Liver (tissue), 8 donors: ENCODE measurements at regions not wholly inside any gene's neighbourhood (a gene's known extent, or its start where the extent isn't known, plus 50 kb on each side); places are given as distances from the start of the nearest gene placed in this dataset.

Experiments used
- DNase-seq: peaks from one replicate; pipeline ENCODE4 v3.0.0-alpha.2; 2017; ENCODE audit warnings: low spot score
- H3K27ac ChIP-seq, 2 donors: one replicate each; pipeline ENCODE4 v1.7.0; 2013; ENCODE audit warnings: inconsistent platforms in 2 of 2, low read length in 2 of 2, control low read depth in 1 of 2, low read depth in 1 of 2, mild to moderate bottlenecking in 1 of 2
- H3K27me3 ChIP-seq, 4 donors: one replicate each; pipeline versions ENCODE4 v1.6.1 to v1.7.0; 2013; ENCODE audit warnings: low read length in 3 of 4, inconsistent platforms in 1 of 4, mild to moderate bottlenecking in 1 of 4, moderate library complexity in 1 of 4; ENCODE audit not compliant: control insufficient read depth in 4 of 4, insufficient read depth in 4 of 4
- H3K36me3 ChIP-seq, 4 donors: one replicate each; pipeline versions ENCODE4 v1.6.1 to v1.7.0; 2013; ENCODE audit warnings: low read length in 3 of 4, mild to moderate bottlenecking in 3 of 4, low read depth in 1 of 4, moderate library complexity in 1 of 4; ENCODE audit not compliant: control insufficient read depth in 4 of 4, insufficient read depth in 3 of 4
- H3K4me1 ChIP-seq, 4 donors: one replicate each; pipeline versions ENCODE4 v1.6.1 to v1.7.0; 2013; ENCODE audit warnings: low read length in 3 of 4, mild to moderate bottlenecking in 3 of 4, moderate library complexity in 1 of 4; ENCODE audit not compliant: control insufficient read depth in 4 of 4, insufficient read depth in 4 of 4
- H3K4me3 ChIP-seq, 3 donors: one replicate each; pipeline versions ENCODE4 v1.6.1 to v1.7.0; 2013; ENCODE audit warnings: low read length in 3 of 3, control low read depth in 1 of 3, low read depth in 1 of 3, mild to moderate bottlenecking in 1 of 3
- H3K9ac ChIP-seq, 2 donors: one replicate each; pipeline ENCODE4 v1.7.0; 2013; ENCODE audit warnings: low read length in 2 of 2, mild to moderate bottlenecking in 2 of 2, moderate library complexity in 2 of 2, control low read depth in 1 of 2, low read depth in 1 of 2
- H3K9me3 ChIP-seq, 4 donors: one replicate each; pipeline versions ENCODE4 v1.6.1 to v1.7.0; 2013; ENCODE audit warnings: low read length in 3 of 4; ENCODE audit not compliant: control insufficient read depth in 4 of 4
- EGR1 ChIP-seq, 2 donors: IDR thresholded peaks; 2 replicates each; pipeline ENCODE4 v1.6.1; 2016 to 2018; ENCODE audit warnings: antibody characterized with exemption in 2 of 2, low read depth in 2 of 2
- FOXA1 ChIP-seq: IDR thresholded peaks from 2 replicates; pipeline ENCODE4 v1.6.1; 2016; ENCODE audit warnings: antibody characterized with exemption
- GABPA ChIP-seq, 2 donors: IDR thresholded peaks in 1 of 2; conservative IDR thresholded peaks in 1 of 2; 2 replicates each; pipeline ENCODE4 v1.6.1; 2016; ENCODE audit warnings: antibody characterized with exemption in 2 of 2, mild to moderate bottlenecking in 1 of 2, moderate library complexity in 1 of 2
- HNF4A ChIP-seq, 2 donors: conservative IDR thresholded peaks; 2 replicates each; pipeline ENCODE4 v1.6.1; 2016; ENCODE audit warnings: antibody characterized with exemption in 2 of 2, mild to moderate bottlenecking in 2 of 2
- HNF4G ChIP-seq: IDR thresholded peaks from 2 replicates; pipeline ENCODE4 v1.6.1; 2016; ENCODE audit warnings: antibody characterized with exemption
- JUND ChIP-seq, 2 donors: IDR thresholded peaks; 2 replicates each; pipeline ENCODE4 v1.6.1; 2016; ENCODE audit warnings: antibody characterized with exemption in 2 of 2
- NR2F2 ChIP-seq: IDR thresholded peaks from 2 replicates; pipeline ENCODE4 v1.6.1; 2016; ENCODE audit warnings: antibody characterized with exemption
- RAD21 ChIP-seq, 2 donors: IDR thresholded peaks; 2 replicates each; pipeline ENCODE4 v1.6.1; 2016; ENCODE audit warnings: antibody characterized with exemption in 2 of 2, mild to moderate bottlenecking in 2 of 2
- RXRA ChIP-seq, 2 donors: IDR thresholded peaks; 2 replicates each; pipeline ENCODE4 v1.6.1; 2017 to 2018; ENCODE audit warnings: antibody characterized with exemption in 2 of 2, mild to moderate bottlenecking in 1 of 2
- SP1 ChIP-seq: IDR thresholded peaks from 2 replicates; pipeline ENCODE4 v1.6.1; 2018; ENCODE audit warnings: antibody characterized with exemption, mild to moderate bottlenecking
- TAF1 ChIP-seq: conservative IDR thresholded peaks from 2 replicates; pipeline ENCODE4 v1.6.1; 2016; ENCODE audit warnings: antibody characterized with exemption, mild to moderate bottlenecking
- WGBS: extraction: QIAGEN DNeasy Blood & Tissue Kit; methylation state at CpG from one replicate; pipeline ENCODE4 v1.1.7; 2013; 5-methylcytosine and 5-hydroxymethylcytosine counted together
- TF ChIP-seq, protein P1 (sequence below): IDR thresholded peaks from 2 replicates; pipeline ENCODE4 v1.6.1; 2016; ENCODE audit warnings: antibody characterized with exemption, mild to moderate bottlenecking
- TF ChIP-seq, protein P2 (sequence below): IDR thresholded peaks from 2 replicates; pipeline ENCODE4 v1.6.1; 2016; ENCODE audit warnings: antibody characterized with exemption
- TF ChIP-seq, protein P3 (sequence below): fragments of 150-350 bp; IDR thresholded peaks from 2 replicates; pipeline ENCODE4 v1.5.1; 2017; ENCODE audit warnings: improper control_type of control experiment, low read depth, low read length; ENCODE audit not compliant: missing input control
- donor health status: healthy.
- donor health status: healthy.
- donor health status: healthy.
- donor health status: healthy.
- donor health status: healthy.

DNA sequence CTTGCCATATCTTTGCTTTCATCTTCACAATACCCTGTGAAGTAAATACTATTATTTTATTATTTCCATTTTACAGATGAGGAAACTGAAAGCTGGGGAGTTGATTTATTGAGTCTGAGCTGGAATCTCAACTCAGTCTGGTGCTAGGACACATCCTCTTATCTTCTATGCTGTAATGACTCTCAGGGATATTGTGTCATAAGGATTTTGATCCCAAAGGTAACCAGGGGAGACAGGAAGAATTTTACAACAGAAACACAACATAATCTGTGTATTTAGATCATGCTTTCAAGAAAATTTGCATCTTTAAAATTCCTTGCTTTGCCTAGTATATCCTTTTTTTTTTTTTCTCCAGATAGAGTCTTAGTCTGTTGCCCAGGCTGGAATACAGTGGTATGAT lies 123.3 kb upstream of the BTG1 start:
- Histone ChIP-seq H3K27me3 (no peaks in the 10 kb centered on the region), H3K27ac (no peak overlapping the region), H3K36me3 (no peaks in the 10 kb centered on the region), H3K4me1 (no peaks in the 10 kb centered on the region), H3K9ac (no peak overlapping the region), H3K4me3 (no peak overlapping the region), H3K9me3 (no peaks in the 10 kb centered on the region)
- no peak for DNase-seq
- TF ChIP-seq FOXA1: no peak
- TF ChIP-seq RAD21 (IDR thresholded peaks at IDR 0.05): no peak
- TF ChIP-seq HNF4G: no peak
- TF ChIP-seq, protein P1, sequence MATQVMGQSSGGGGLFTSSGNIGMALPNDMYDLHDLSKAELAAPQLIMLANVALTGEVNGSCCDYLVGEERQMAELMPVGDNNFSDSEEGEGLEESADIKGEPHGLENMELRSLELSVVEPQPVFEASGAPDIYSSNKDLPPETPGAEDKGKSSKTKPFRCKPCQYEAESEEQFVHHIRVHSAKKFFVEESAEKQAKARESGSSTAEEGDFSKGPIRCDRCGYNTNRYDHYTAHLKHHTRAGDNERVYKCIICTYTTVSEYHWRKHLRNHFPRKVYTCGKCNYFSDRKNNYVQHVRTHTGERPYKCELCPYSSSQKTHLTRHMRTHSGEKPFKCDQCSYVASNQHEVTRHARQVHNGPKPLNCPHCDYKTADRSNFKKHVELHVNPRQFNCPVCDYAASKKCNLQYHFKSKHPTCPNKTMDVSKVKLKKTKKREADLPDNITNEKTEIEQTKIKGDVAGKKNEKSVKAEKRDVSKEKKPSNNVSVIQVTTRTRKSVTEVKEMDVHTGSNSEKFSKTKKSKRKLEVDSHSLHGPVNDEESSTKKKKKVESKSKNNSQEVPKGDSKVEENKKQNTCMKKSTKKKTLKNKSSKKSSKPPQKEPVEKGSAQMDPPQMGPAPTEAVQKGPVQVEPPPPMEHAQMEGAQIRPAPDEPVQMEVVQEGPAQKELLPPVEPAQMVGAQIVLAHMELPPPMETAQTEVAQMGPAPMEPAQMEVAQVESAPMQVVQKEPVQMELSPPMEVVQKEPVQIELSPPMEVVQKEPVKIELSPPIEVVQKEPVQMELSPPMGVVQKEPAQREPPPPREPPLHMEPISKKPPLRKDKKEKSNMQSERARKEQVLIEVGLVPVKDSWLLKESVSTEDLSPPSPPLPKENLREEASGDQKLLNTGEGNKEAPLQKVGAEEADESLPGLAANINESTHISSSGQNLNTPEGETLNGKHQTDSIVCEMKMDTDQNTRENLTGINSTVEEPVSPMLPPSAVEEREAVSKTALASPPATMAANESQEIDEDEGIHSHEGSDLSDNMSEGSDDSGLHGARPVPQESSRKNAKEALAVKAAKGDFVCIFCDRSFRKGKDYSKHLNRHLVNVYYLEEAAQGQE: no peak
- TF ChIP-seq JUND (IDR thresholded peaks at IDR 0.05): no peak
- no peak for TF ChIP-seq SP1
- TF ChIP-seq HNF4A (conservative IDR thresholded peaks at IDR 0.05): no peak
- TF ChIP-seq TAF1: no peak
- TF ChIP-seq GABPA (IDR thresholded peaks at IDR 0.05 in 1 of 2, conservative IDR thresholded peaks at IDR 0.05 in 1 of 2): no peak
- TF ChIP-seq RXRA (IDR thresholded peaks at IDR 0.05): no peak
- TF ChIP-seq, protein P2, sequence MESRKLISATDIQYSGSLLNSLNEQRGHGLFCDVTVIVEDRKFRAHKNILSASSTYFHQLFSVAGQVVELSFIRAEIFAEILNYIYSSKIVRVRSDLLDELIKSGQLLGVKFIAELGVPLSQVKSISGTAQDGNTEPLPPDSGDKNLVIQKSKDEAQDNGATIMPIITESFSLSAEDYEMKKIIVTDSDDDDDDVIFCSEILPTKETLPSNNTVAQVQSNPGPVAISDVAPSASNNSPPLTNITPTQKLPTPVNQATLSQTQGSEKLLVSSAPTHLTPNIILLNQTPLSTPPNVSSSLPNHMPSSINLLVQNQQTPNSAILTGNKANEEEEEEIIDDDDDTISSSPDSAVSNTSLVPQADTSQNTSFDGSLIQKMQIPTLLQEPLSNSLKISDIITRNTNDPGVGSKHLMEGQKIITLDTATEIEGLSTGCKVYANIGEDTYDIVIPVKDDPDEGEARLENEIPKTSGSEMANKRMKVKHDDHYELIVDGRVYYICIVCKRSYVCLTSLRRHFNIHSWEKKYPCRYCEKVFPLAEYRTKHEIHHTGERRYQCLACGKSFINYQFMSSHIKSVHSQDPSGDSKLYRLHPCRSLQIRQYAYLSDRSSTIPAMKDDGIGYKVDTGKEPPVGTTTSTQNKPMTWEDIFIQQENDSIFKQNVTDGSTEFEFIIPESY: no peak
- TF ChIP-seq, protein P3, sequence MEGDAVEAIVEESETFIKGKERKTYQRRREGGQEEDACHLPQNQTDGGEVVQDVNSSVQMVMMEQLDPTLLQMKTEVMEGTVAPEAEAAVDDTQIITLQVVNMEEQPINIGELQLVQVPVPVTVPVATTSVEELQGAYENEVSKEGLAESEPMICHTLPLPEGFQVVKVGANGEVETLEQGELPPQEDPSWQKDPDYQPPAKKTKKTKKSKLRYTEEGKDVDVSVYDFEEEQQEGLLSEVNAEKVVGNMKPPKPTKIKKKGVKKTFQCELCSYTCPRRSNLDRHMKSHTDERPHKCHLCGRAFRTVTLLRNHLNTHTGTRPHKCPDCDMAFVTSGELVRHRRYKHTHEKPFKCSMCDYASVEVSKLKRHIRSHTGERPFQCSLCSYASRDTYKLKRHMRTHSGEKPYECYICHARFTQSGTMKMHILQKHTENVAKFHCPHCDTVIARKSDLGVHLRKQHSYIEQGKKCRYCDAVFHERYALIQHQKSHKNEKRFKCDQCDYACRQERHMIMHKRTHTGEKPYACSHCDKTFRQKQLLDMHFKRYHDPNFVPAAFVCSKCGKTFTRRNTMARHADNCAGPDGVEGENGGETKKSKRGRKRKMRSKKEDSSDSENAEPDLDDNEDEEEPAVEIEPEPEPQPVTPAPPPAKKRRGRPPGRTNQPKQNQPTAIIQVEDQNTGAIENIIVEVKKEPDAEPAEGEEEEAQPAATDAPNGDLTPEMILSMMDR: no peak
- no peak for TF ChIP-seq NR2F2

DNA sequence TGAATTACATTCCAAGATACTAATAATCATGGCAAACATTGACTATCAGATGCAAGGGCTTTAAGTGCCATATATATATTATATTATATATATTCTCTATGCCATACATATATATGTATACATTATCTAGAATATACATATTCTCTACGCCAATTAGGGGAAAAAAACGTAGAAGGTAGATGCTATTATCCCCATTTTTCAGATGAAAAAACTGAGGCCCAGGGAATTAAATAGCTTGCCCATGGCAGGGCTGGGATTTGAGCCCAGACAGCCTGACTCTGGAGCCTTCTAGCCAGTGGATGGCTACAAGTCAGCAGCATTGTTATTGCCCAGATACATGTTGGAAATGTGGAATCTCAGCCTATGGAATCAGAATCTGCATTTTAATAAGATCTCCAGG lies 116.0 kb upstream of the BTG1 start:
- no peaks in the 10 kb centered on the region for H3K4me1 ChIP-seq
- H3K4me3 ChIP-seq: no peak overlapping the region
- H3K9me3 ChIP-seq: no peaks in the 10 kb centered on the region
- no peak overlapping the region for H3K27ac ChIP-seq
- TF ChIP-seq JUND (IDR thresholded peaks at IDR 0.05) (no peak), NR2F2 (no peak), RXRA (IDR thresholded peaks at IDR 0.05) (no peak), FOXA1 (no peak), SP1 (no peak), TAF1 (no peak), RAD21 (IDR thresholded peaks at IDR 0.05) (no peak), GABPA (IDR thresholded peaks at IDR 0.05 in 1 of 2, conservative IDR thresholded peaks at IDR 0.05 in 1 of 2) (no peak), HNF4G (no peak), EGR1 (IDR thresholded peaks at IDR 0.05; ENCODE audit: low read depth in 2 of 2) (no peak)
- TF ChIP-seq, protein P1: no peak
- TF ChIP-seq, protein P2: no peak
- TF ChIP-seq, protein P3: no peak
- no peaks in the 10 kb centered on the region for H3K27me3 ChIP-seq
- H3K36me3 ChIP-seq: no peaks in the 10 kb centered on the region
- WGBS: 90% methylated on average over 2 of the region's 2 CpGs
- H3K9ac ChIP-seq: no peak overlapping the region
- DNase-seq: no peak
